SK-N-SH treated with all-trans-retinoic acid at 6 μM for 48 hours (cell line): ENCODE measurements at regions not wholly inside any gene's neighbourhood (a gene's known extent, or its start where the extent isn't known, plus 50 kb on each side); places are given as distances from the start of the nearest gene placed in this dataset.

Source experiments
- ARNTL ChIP-seq: fragments of 450-650 bp; formaldehyde crosslinking; IDR thresholded peaks from 2 replicates; pipeline ENCODE4 v1.5.0; 2020; ENCODE audit warnings: low read depth, mild to moderate bottlenecking, moderate library complexity, borderline replicate concordance
- RARB ChIP-seq: fragments of 250-450 bp; sonication (Bioruptor Pico); IDR thresholded peaks from 2 replicates; pipeline ENCODE4 v1.8.0; 2021; ENCODE audit warnings: mild to moderate bottlenecking, moderate library complexity
- SNAI2 ChIP-seq: fragments of 250-450 bp; sonication (Bioruptor Pico); IDR thresholded peaks from 2 replicates; pipeline ENCODE4 v1.5.0; 2020; ENCODE audit warnings: mild to moderate bottlenecking, moderate library complexity
- ZNF8 ChIP-seq: fragments of 450-650 bp; formaldehyde crosslinking; IDR thresholded peaks from 2 replicates; pipeline ENCODE4 v1.5.0; 2020; ENCODE audit warnings: mild to moderate bottlenecking, moderate library complexity
- TF ChIP-seq, protein P1 (sequence below): fragments of 250-450 bp; sonication (Bioruptor Pico); IDR thresholded peaks from 2 replicates; pipeline ENCODE4 v1.8.0; 2020; ENCODE audit warnings: mild to moderate bottlenecking, moderate library complexity, borderline replicate concordance

DNA sequence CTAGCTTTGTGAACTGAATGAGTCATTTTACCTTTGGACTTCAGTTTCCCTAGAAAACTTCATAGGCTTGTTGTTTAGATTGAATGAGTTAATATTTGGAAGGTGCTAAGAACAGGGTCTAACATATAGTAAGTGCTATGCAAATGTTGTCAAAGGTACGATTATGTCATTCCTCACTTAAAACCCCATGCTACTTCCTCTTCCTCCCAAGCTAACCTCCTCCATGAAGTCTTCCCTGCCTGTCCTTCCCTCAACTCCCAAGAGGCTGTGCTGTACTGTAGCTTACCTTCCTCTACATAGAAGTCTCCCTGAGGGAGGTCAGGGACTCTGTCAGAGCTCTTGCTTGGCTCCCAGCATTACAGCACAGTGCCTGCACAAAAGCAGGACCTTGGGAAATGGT, 103.4 kb upstream of the PJA1 start:
- no peak for TF ChIP-seq SNAI2
- TF ChIP-seq, protein P1, sequence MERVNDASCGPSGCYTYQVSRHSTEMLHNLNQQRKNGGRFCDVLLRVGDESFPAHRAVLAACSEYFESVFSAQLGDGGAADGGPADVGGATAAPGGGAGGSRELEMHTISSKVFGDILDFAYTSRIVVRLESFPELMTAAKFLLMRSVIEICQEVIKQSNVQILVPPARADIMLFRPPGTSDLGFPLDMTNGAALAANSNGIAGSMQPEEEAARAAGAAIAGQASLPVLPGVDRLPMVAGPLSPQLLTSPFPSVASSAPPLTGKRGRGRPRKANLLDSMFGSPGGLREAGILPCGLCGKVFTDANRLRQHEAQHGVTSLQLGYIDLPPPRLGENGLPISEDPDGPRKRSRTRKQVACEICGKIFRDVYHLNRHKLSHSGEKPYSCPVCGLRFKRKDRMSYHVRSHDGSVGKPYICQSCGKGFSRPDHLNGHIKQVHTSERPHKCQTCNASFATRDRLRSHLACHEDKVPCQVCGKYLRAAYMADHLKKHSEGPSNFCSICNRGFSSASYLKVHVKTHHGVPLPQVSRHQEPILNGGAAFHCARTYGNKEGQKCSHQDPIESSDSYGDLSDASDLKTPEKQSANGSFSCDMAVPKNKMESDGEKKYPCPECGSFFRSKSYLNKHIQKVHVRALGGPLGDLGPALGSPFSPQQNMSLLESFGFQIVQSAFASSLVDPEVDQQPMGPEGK (CRISPR knock-in tag), result no peak
- no peak for TF ChIP-seq ARNTL (CRISPR knock-in tag)
- no peak for TF ChIP-seq RARB
- TF ChIP-seq ZNF8, result no peak
